GM12878 (cell line): ENCODE measurements at regions not wholly inside any gene's neighbourhood (a gene's known extent, or its start where the extent isn't known, plus 50 kb on each side); places are given as distances from the start of the nearest gene placed in this dataset.

Source experiments
- ATAC-seq: fragments of 200-7000 bp; cut with Tn5 transposase; 3 replicates; pipeline ENCODE4 v1.9.1; 2020; ENCODE audit warnings: mild to moderate bottlenecking, moderate library complexity
- BruUV-seq: library from RNA; stranded (reverse); fragments of 400-500 nt; replicated peaks from 2 replicates; lab custom pipeline; 2021; lab: Mats Ljungman, UMichigan
- CTCF ChIA-PET: fragments of 300-600 bp; sonication (Branson Sonifier 250); formaldehyde crosslinking; extraction: SDS; loops from one replicate; lab custom pipeline; 2021; ENCODE audit warnings: inconsistent platforms; lab: Yijun Ruan, JAX
- POLR2A ChIA-PET: fragments of 350-600 bp; formaldehyde crosslinking; extraction: SDS; loops from one replicate; lab custom pipeline; 2021; ENCODE audit warnings: inconsistent platforms; lab: Charles Lee
- RAD21 ChIA-PET: fragments of 300-600 bp; sonication (Branson Sonifier 250); formaldehyde crosslinking; loops from one replicate; lab custom pipeline; 2023; ENCODE audit warnings: antibody characterized with exemption; ENCODE audit not compliant: unreplicated experiment; lab: Charles Lee
- SMC1A ChIA-PET: fragments of 300-600 bp; sonication (Branson Sonifier 250); formaldehyde crosslinking; loops from one replicate; lab custom pipeline; 2023; ENCODE audit not compliant: unreplicated experiment, uncharacterized antibody; lab: Charles Lee
- DNase-seq: peaks from one replicate; pipeline ENCODE4 v3.0.0-alpha.2; 2011; ENCODE audit warnings: low read depth, low spot score
- FAIRE-seq: peaks from 3 replicates; lab custom pipeline; 2011; peaks lifted over from hg19 to GRCh38; lab: Jason Lieb, UNC
- H2AFZ ChIP-seq: 2 replicates; pipeline ENCODE4 v1.6.0; 2011; ENCODE audit warnings: low read depth, low read length, control low read depth; ENCODE audit not compliant: control insufficient read depth
- H3K27ac ChIP-seq: 2 replicates; pipeline ENCODE4 v1.5.1; 2011; ENCODE audit warnings: control low read depth; ENCODE audit not compliant: control insufficient read depth, insufficient read depth
- H3K27me3 ChIP-seq, 2 experiments: replicated peaks in 1 of 2; 2 replicates each; pipeline versions ENCODE4 v1.6.0 to v1.6.1; 2011; ENCODE audit warnings: low read length in 1 of 2; ENCODE audit not compliant: control insufficient read depth in 2 of 2, insufficient read depth in 2 of 2
- H3K36me3 ChIP-seq, 2 experiments: 2 replicates each; pipeline ENCODE4 v1.5.1; 2011; ENCODE audit warnings: low read length in 1 of 2; ENCODE audit not compliant: control insufficient read depth in 2 of 2, insufficient read depth in 2 of 2
- H3K4me1 ChIP-seq: 2 replicates; pipeline ENCODE4 v1.6.1; 2011; ENCODE audit warnings: mild to moderate bottlenecking, low read length, moderate library complexity, mixed read lengths; ENCODE audit not compliant: control insufficient read depth, insufficient read depth
- H3K4me2 ChIP-seq: 2 replicates; pipeline ENCODE4 v1.6.0; 2011; ENCODE audit warnings: control low read depth; ENCODE audit not compliant: control insufficient read depth, insufficient read depth
- H3K4me3 ChIP-seq: fragments of 200-600 bp; sonication (generic); 2 replicates; pipeline ENCODE4 v1.5.1; 2016
- H3K79me2 ChIP-seq: 2 replicates; pipeline ENCODE4 v1.6.0; 2011; ENCODE audit warnings: low read length; ENCODE audit not compliant: control insufficient read depth, insufficient read depth
- H3K9ac ChIP-seq: 2 replicates; pipeline ENCODE4 v1.8.0; 2011; ENCODE audit warnings: low read length, control low read depth, mixed read lengths; ENCODE audit not compliant: control insufficient read depth, insufficient read depth
- H3K9me3 ChIP-seq: replicated peaks from 3 replicates; pipeline ENCODE4 v1.5.1; 2011; ENCODE audit warnings: mild to moderate bottlenecking, low read length; ENCODE audit not compliant: control insufficient read depth, insufficient read depth
- H4K20me1 ChIP-seq: 2 replicates; pipeline ENCODE4 v1.6.0; 2011; ENCODE audit not compliant: control insufficient read depth, insufficient read depth
- BMI1 ChIP-seq: fragments of 450-650 bp; IDR thresholded peaks from 2 replicates; pipeline ENCODE4 v1.6.1; 2016; ENCODE audit warnings: mild to moderate bottlenecking, moderate library complexity, borderline replicate concordance
- MYB ChIP-seq: fragments of 150-350 bp; IDR thresholded peaks from 2 replicates; pipeline ENCODE4 v1.6.1; 2014; ENCODE audit warnings: mild to moderate bottlenecking, low read depth, low read length, borderline replicate concordance
- SUPT20H ChIP-seq: IDR thresholded peaks from 2 replicates; pipeline ENCODE4 v1.6.1; 2011; ENCODE audit warnings: low read depth, mild to moderate bottlenecking, low read length, moderate library complexity, borderline replicate concordance; ENCODE audit not compliant: control insufficient read depth
- TCF3 ChIP-seq: IDR thresholded peaks from 2 replicates; pipeline ENCODE4 v1.6.1; 2012; ENCODE audit warnings: low read depth, mild to moderate bottlenecking, low read length, borderline replicate concordance; ENCODE audit not compliant: insufficient read depth
- WGBS: methylation state at CpG from one replicate; pipeline ENCODE4 v1.1.6; 2016; ENCODE audit warnings: low lambda C conversion rate; ENCODE audit not compliant: insufficient replicate concordance, insufficient coverage; ENCODE audit errors: missing lambda C conversion rate; 5-methylcytosine and 5-hydroxymethylcytosine counted together
- in situ Hi-C: fragments of 300-500 bp; cut with MboI; formaldehyde crosslinking; loops from 9 replicates; pipeline ENCODE4 v1.14.3; 2018; ENCODE audit warnings: mixed read lengths
- intact Hi-C: fragments of 100-400 bp; cut with micrococcal nuclease; formaldehyde crosslinking; loops from one replicate; pipeline ENCODE4 v1.14.2; 2022; ENCODE audit not compliant: unreplicated experiment
- TF ChIP-seq, protein P1 (sequence below): fragments of 450-650 bp; IDR thresholded peaks from 2 replicates; pipeline ENCODE4 v1.6.1; 2017; ENCODE audit warnings: mild to moderate bottlenecking, moderate library complexity

DNA sequence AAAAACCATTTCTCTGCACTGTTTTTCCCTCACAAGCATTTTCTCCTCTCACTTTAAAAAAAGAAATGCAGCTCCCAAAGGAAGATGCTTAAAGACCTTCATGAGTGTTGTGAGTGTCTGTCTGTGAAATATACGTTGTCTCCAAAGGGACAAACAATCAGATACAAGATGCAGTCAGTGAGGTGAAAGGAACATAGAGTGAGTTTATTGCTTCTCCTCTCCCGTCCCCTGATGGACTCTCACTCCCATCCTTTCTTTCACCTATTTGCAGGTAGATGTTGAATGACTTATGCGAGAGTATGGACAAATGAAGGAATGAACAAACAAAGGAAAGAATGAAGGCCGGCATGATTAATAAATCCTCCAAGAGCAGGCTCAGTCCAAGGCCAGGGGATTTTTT lies 561.2 kb upstream of the DIPK2B start:
- no TSS peak for BruUV-seq
- no peaks in the 10 kb centered on the region; a peak in 1 of 4 replicates for H3K36me3 ChIP-seq
- no peaks in the 10 kb centered on the region for H3K27me3 ChIP-seq
- ChIA-PET POLR2A (no interaction called here), RAD21 (no interaction called here), SMC1A (no interaction called here), CTCF (no interaction called here)
- no peak overlapping the region for H2AFZ ChIP-seq
- TF ChIP-seq BMI1 (no peak), MYB (no peak), SUPT20H (no peak), TCF3 (no peak)
- TF ChIP-seq, protein P1, sequence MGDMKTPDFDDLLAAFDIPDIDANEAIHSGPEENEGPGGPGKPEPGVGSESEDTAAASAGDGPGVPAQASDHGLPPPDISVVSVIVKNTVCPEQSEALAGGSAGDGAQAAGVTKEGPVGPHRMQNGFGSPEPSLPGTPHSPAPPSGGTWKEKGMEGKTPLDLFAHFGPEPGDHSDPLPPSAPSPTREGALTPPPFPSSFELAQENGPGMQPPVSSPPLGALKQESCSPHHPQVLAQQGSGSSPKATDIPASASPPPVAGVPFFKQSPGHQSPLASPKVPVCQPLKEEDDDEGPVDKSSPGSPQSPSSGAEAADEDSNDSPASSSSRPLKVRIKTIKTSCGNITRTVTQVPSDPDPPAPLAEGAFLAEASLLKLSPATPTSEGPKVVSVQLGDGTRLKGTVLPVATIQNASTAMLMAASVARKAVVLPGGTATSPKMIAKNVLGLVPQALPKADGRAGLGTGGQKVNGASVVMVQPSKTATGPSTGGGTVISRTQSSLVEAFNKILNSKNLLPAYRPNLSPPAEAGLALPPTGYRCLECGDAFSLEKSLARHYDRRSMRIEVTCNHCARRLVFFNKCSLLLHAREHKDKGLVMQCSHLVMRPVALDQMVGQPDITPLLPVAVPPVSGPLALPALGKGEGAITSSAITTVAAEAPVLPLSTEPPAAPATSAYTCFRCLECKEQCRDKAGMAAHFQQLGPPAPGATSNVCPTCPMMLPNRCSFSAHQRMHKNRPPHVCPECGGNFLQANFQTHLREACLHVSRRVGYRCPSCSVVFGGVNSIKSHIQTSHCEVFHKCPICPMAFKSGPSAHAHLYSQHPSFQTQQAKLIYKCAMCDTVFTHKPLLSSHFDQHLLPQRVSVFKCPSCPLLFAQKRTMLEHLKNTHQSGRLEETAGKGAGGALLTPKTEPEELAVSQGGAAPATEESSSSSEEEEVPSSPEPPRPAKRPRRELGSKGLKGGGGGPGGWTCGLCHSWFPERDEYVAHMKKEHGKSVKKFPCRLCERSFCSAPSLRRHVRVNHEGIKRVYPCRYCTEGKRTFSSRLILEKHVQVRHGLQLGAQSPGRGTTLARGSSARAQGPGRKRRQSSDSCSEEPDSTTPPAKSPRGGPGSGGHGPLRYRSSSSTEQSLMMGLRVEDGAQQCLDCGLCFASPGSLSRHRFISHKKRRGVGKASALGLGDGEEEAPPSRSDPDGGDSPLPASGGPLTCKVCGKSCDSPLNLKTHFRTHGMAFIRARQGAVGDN, result no peak
- peaks cover 22% of the 10 kb centered on the region for H3K4me1 ChIP-seq
- in situ Hi-C loops (loop anchor here (25.0 kb wide), 1 partner anchor 875 kb away; no protein-coding TSS in a partner anchor), intact Hi-C loops (no loop called here)
- H3K4me2 ChIP-seq, result no peak overlapping the region
- H3K9ac ChIP-seq, result no peak overlapping the region
- FAIRE-seq (peak; percentile 79), DNase-seq (no peak), ATAC-seq (no peak)
- H4K20me1 ChIP-seq, result no peaks in the 10 kb centered on the region
- H3K4me3 ChIP-seq, result no peak overlapping the region
- no peak overlapping the region for H3K27ac ChIP-seq
- H3K9me3 ChIP-seq, result no peaks in the 10 kb centered on the region
- WGBS, result 51% methylated on average over 4 of the region's 4 CpGs
- H3K79me2 ChIP-seq, result no peaks in the 10 kb centered on the region
